Nephron progenitor cell (in vitro differentiated cells): ENCODE measurements at regions not wholly inside any gene's neighbourhood (a gene's known extent, or its start where the extent isn't known, plus 50 kb on each side); places are given as distances from the start of the nearest gene placed in this dataset.

ENCODE experiments used
- DNase-seq: peaks from one replicate; pipeline ENCODE4 v3.0.0; 2021
- H3K27ac Mint-ChIP-seq: 2 replicates; pipeline ENCODE4 v1.8.0; 2021; ENCODE audit warnings: mild to moderate bottlenecking, moderate library complexity, mixed read lengths
- H3K27me3 Mint-ChIP-seq: 2 replicates; pipeline ENCODE4 v1.8.0; 2021; ENCODE audit warnings: mild to moderate bottlenecking, low read depth, mixed read lengths; ENCODE audit not compliant: poor library complexity
- H3K36me3 Mint-ChIP-seq: 2 replicates; pipeline ENCODE4 v1.8.0; 2021; ENCODE audit warnings: low read depth, mixed read lengths
- H3K4me1 Mint-ChIP-seq: 2 replicates; pipeline ENCODE4 v1.8.0; 2021; ENCODE audit warnings: mixed read lengths
- H3K4me3 Mint-ChIP-seq: 2 replicates; pipeline ENCODE4 v1.8.0; 2021; ENCODE audit warnings: mild to moderate bottlenecking, moderate library complexity, mixed read lengths
- H3K9me3 Mint-ChIP-seq: 2 replicates; pipeline ENCODE4 v1.8.0; 2021; ENCODE audit warnings: mild to moderate bottlenecking, moderate library complexity, mixed read lengths
- CTCF ChIP-seq: fragments of 200-600 bp; sonication (generic); IDR thresholded peaks from 2 replicates; pipeline ENCODE4 v1.5.0; 2021; ENCODE audit warnings: antibody characterized with exemption

- DNase-seq, result no peak
- H3K36me3 Mint-ChIP-seq, result no peaks in the 10 kb centered on the region
- no peak overlapping the region for H3K27ac Mint-ChIP-seq
- H3K4me1 Mint-ChIP-seq, result peaks cover 68% of the 10 kb centered on the region
- TF ChIP-seq CTCF, result no peak
- peaks cover 19% of the 10 kb centered on the region for H3K27me3 Mint-ChIP-seq
- H3K9me3 Mint-ChIP-seq, result no peaks in the 10 kb centered on the region
- H3K4me3 Mint-ChIP-seq, result no peak overlapping the region
Observed at GRCh38 chr1:227427411-227427810, 109.1 kb upstream of the CDC42BPA start.

GRCh38 chr1:227424953-227425352, 106.7 kb upstream of the CDC42BPA start:
- peaks cover 51% of the 10 kb centered on the region for H3K4me1 Mint-ChIP-seq
- no peak for DNase-seq
- peaks cover 10% of the 10 kb centered on the region for H3K27me3 Mint-ChIP-seq
- H3K9me3 Mint-ChIP-seq, result no peaks in the 10 kb centered on the region
- no peaks in the 10 kb centered on the region for H3K36me3 Mint-ChIP-seq
- no peak for TF ChIP-seq CTCF
- peak overlapping the region; percentile 20 for H3K27ac Mint-ChIP-seq
- no peak overlapping the region for H3K4me3 Mint-ChIP-seq

GRCh38 chr1:227424159-227424680, 105.9 kb upstream of the CDC42BPA start:
- DNase-seq, result no peak
- no peak for TF ChIP-seq CTCF
- Mint-ChIP-seq H3K27ac (peak overlapping the region; percentile 43), H3K9me3 (no peaks in the 10 kb centered on the region), H3K27me3 (peaks cover 12% of the 10 kb centered on the region), H3K4me3 (no peak overlapping the region), H3K4me1 (peaks cover 44% of the 10 kb centered on the region), H3K36me3 (no peaks in the 10 kb centered on the region)

GRCh38 chr1:227422581-227422980, 104.3 kb upstream of the CDC42BPA start:
- no peak for TF ChIP-seq CTCF
- Mint-ChIP-seq H3K36me3 (no peaks in the 10 kb centered on the region), H3K27ac (peak overlapping the region; percentile 11), H3K9me3 (no peaks in the 10 kb centered on the region), H3K27me3 (peaks cover 13% of the 10 kb centered on the region), H3K4me3 (no peak overlapping the region), H3K4me1 (peaks cover 27% of the 10 kb centered on the region)
- DNase-seq, result no peak

GRCh38 chr1:227420147-227420546, 101.9 kb upstream of the CDC42BPA start:
- DNase-seq, result no peak
- H3K4me3 Mint-ChIP-seq, result no peak overlapping the region
- peaks cover 16% of the 10 kb centered on the region for H3K27me3 Mint-ChIP-seq
- H3K9me3 Mint-ChIP-seq, result no peaks in the 10 kb centered on the region
- H3K4me1 Mint-ChIP-seq, result peaks cover 20% of the 10 kb centered on the region
- no peak overlapping the region for H3K27ac Mint-ChIP-seq
- no peaks in the 10 kb centered on the region for H3K36me3 Mint-ChIP-seq
- no peak for TF ChIP-seq CTCF

- H3K36me3 Mint-ChIP-seq, result no peaks in the 10 kb centered on the region
- H3K27ac Mint-ChIP-seq, result no peak overlapping the region
- peaks cover 10% of the 10 kb centered on the region for H3K4me1 Mint-ChIP-seq
Observed at GRCh38 chr1:227417756-227418480, 99.6 kb upstream of the CDC42BPA start.

More at GRCh38 chr1:227417756-227418480, 99.6 kb upstream of the CDC42BPA start:
- DNase-seq, result no peak
- TF ChIP-seq CTCF, result no peak
- no peak overlapping the region for H3K4me3 Mint-ChIP-seq
- no peaks in the 10 kb centered on the region for H3K9me3 Mint-ChIP-seq
- peaks cover 11% of the 10 kb centered on the region for H3K27me3 Mint-ChIP-seq
